NCI-H2196 (cell line): ENCODE measurements at regions not wholly inside any gene's neighbourhood (a gene's known extent, or its start where the extent isn't known, plus 50 kb on each side); places are given as distances from the start of the nearest gene placed in this dataset.

Experiments used
- DNase-seq: peaks from one replicate; lab custom pipeline; 2025; ENCODE audit not compliant: unreplicated experiment; lab: John Stamatoyannopoulos, UW

DNA sequence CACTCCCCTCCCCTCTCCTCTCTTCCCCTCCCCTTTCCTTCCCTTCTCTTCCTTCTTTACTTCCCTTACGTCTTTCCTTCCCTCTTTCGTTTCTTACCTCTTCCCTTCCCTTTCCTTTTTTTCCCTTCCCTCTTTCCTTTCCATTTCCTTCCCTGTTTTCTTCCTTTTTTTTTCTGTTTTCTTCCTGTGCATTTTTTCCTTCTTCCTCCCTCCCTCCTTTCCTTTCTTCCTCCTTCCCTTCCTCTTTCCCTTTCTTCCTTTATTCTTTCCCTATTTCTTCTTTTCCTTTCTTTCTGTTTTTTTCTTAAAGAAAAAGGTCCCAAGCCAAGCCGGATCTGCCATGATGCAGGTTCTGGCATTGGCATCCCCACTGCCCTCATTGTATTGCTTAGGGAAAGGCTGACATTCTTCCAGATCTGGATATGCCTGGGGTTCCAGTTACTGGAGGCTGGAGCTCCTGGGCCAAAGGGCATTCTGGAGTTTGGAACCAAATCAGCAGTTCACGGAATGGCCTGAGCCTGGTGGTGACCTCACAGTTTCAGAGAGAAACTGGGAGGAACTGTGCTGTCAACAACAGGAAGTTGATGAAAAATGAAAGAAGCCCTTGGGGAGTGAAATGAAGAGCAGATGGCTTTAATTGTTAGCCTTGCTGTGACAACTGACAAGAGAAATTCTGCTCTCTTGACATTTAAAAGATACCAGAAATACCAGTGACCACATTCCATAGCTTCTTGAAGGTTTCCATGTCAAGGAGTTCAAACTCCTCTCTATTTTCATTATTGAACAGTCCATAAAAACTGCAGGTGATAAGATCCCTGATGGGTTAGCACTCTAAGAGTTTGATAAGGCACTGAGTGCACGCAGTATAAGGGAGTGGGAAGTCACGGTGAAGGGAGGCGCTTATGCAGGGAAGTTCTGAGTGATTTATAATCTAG lies 622.1 kb downstream of the SPRY1 start:
- no peak for DNase-seq

DNA sequence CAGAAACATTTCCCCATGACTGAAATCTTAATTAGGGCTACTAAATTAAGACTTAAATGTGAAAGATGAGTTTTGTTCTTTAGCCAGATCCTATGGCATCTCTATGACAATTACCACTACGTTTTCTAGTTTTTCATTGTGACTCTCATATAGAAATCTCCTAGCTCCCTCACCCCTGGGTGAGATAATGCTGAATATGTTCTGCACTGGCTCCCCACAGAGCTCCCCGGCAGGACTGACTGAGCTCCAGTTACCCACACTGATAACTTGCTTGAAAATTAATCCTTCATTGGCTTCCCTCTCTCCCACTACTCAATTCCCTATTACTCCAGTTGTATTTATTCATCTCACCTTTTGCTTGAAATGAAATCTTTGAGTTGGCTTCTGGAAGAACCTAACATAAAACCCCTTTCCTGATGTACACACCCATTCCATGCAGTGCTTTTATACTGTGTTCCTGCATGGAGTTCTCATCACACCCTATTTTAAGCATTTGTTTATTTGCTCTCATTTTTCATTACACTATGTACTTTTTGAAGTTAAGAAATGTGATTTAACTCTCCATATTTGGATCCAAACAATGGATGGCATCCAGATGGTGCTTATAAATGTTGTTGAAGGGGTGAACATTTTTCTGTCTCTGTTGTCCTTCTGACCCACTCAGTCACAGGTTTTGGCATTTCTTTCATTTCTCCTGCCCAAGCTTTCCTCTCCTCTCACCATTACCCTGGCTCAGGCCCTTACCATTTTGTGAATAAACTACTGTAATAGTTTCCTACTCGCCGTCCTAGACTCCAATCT lies 623.4 kb downstream of the SPRY1 start:
- no peak for DNase-seq

DNA sequence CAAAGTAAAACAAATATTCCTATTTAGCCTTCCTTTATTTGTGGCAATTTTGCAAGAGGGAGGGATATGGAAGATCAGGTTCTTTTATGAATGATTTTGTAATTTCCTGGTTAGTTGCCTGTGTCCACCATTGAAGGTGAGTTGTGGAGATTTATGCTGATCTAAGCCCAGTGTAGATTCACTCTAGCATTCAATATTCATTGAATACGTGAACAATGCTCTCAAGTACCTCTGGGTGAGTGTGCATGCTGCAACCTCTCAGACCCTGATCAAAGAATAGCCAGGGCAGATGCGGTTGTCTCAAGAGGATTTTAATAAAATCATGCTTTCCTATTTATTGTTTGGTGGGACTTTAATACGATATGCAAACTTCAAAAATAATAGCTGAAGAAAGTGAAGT lies 628.4 kb downstream of the SPRY1 start:
- no peak for DNase-seq

DNA sequence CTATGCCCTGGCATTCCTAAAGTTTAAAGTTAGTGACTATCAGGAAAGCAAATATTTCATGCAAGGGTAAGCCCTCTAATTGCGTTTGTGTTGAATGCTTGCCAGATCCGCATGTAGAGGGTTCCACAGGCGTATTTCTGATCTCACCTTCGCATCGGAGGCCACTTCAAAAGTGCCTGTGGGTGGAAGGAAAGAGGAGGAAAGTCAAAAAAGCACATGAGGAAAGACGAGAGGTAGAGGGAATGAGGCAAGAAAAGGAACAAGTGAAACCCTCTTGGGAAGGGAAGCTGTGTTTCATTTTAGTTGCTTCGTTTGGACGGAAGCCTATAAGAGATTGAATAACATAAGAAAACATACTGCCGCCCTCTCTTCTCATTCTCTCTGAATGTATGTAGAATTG lies 628.8 kb downstream of the SPRY1 start:
- DNase-seq = no peak

GRCh38 chr4:124028182-124028581 lies 631.6 kb downstream of the SPRY1 start:
- no peak for DNase-seq

DNA sequence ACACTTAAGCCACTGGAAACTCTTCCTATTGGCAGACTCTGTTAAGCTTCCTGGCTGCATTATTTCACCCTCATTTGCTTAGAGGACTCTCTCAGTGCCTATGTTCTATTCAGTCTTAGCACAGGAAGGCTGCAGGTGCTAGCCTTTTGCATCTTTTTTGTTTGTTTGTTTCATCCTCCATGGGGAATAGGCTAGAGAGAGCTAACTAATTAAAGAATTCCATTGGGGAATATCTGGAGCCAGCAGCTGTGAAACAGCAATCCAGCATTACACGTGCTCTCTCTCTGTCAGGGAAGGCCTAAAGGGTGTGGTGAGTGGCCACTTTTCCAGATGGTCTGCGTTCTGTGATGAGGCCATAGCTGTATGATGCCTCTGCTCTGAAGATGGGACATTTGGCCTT lies 633.6 kb downstream of the SPRY1 start:
- no peak for DNase-seq

- no peak for DNase-seq
These were observed 635.4 kb downstream of the SPRY1 start for GRCh38 chr4:124032035-124032434.

GRCh38 chr4:124035364-124036041 lies 638.9 kb downstream of the SPRY1 start:
- DNase-seq = no peak

DNA sequence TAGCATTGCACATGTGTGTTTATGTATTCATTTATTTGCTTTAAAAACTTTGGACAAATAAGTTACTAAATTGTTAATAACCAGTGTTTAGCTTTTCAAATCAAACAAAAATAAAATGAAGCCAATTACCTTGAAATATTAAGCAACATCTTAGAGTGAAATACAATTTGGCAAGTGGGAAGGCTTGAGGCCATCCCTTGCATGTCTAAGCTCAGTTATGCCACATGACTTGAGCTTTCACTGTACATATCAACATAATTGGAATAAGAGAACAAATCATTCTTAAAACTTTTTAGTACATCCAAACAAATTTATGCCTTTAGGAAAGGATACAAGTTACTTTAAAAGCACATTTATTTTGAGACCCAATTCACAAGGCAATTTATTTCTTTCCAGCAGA lies 640.6 kb downstream of the SPRY1 start:
- no peak for DNase-seq

DNA sequence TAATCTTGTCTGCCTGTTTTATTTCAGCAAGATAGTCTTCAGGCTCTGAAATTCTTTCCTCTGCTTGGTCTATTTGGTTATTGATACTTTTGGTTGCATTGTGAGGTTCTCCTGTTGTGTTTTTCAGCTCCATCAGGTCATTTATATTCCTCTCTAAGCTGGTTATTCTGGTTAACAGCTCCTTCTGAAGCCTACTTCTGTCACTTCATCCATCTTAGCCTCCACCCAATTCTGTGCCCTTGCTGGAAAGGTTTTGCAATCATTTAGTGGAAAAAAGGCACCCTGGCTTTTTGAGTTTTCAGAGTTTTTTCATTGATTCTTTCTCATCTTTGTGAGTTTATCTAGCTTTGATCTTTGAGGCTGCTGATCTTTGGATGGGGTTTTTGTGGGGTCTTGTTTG lies 647.7 kb downstream of the SPRY1 start:
- DNase-seq = no peak

- no peak for DNase-seq
These were observed 648.3 kb downstream of the SPRY1 start for GRCh38 chr4:124044867-124045266.

- DNase-seq = no peak
These were observed 649.6 kb downstream of the SPRY1 start for GRCh38 chr4:124046190-124046589.

GRCh38 chr4:124053872-124054538 lies 657.4 kb downstream of the SPRY1 start:
- no peak for DNase-seq

DNA sequence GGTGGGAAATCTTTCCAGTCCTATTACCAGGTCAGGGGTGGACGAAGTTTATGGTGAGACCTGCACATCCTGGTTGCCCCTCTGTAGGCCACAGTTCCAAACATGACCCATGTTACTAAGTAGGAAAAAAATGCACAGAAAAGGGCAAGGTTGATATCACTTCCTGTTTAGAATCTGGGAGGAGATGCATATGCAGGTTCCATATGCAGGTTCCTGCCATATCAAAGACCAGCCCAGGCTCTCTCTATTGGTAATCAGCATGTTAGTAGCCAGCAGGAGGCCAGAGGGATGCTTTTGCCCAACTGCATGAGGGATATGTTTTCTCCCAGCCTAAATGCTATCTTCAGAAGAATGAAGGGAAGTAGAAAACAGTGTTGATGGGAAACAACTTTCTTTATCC lies 657.2 kb downstream of the ANKRD50 start:
- DNase-seq = no peak

- DNase-seq = no peak
These were observed 656.6 kb downstream of the ANKRD50 start for GRCh38 chr4:124055896-124056295.

DNA sequence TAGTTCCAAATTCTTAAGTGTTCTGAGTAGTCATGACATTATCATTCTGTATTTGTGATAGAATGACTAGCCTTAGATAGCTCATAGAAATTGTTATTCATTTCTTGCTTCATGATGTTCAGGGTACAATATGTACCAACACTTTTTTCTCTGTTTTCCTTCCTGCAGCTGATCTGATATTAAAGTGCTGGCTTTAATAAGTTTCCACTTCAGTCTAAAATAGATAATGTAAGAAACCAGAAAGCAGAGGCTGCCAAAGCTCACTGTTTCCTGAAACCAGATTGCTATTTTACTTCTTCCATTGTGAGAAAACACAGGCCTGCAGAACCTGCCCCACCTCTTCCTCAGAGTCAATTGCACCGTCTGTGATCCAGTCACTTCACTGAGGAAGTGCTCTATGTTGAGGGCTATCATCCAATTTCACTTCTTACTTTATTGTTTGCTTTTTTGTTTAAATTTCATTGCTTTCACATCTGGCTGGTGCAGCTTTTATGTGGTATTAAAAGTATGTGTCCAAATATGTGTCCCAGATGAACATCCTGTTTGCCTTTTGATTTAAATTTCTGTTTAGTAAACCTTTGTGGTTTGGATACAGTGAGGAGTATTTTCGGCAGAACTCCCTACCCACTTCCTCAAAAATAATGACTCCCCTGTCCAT lies 652.1 kb downstream of the ANKRD50 start:
- no peak for DNase-seq

- no peak for DNase-seq
These were observed 651.1 kb downstream of the ANKRD50 start for GRCh38 chr4:124061413-124061812.

DNA sequence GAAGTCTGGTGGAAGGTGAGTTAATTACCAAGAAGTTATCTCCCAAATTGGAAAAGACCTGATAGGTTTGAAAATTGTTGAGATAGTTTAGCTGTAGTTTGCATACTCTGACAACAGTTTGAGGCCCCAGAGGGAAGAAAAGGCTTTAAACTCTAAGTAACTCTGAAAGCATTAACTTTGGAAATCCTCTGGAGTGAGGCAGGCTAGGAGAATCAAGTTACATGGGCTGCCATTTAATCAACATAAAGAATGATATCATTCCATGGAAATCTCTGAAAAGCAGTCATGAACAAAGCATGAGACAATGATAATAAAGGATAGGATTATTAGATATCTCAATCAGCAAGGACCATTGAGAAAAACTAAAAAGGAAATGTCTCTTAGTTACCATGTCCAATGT lies 647.1 kb downstream of the ANKRD50 start:
- no peak for DNase-seq

GRCh38 chr4:124065936-124066335 lies 646.6 kb downstream of the ANKRD50 start:
- DNase-seq = no peak

DNA sequence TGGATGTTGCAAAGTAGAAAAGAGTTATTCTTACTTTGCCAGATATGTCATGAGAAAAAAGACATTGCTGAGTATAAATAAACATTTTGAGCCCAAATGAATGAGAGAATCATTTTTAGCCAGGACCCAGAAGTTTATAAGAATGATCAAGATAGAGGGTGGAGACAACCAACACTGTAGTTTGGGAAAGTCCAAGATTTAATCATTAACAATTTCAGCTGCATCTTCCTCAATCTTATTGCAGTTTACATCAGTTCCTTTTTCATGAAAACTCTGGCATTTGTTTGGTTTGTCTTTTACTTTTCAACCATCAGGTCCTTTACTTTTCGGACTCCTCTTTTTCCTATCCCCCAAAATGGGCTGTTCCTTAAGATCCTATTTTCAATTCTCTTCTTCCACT lies 645.9 kb downstream of the ANKRD50 start:
- no peak for DNase-seq

- no peak for DNase-seq
These were observed 645.5 kb downstream of the ANKRD50 start for GRCh38 chr4:124067046-124067445.
